NOMO-1 treated with dmso at 0.1 percent for 144 hours (cell line): ENCODE measurements at regions not wholly inside any gene's neighbourhood (a gene's known extent, or its start where the extent isn't known, plus 50 kb on each side); places are given as distances from the start of the nearest gene placed in this dataset.
A peak's percentile ranks its signal among the peaks of the same experiment; 100 is the strongest.

Experiments
- DNase-seq: peaks from one replicate; lab custom pipeline; 2025; ENCODE audit not compliant: unreplicated experiment; lab: John Stamatoyannopoulos, UW

- DNase-seq = no peak
These were observed 137.9 kb downstream of the BACH1 start for GRCh38 chr21:29436650-29437049.

- no peak for DNase-seq
These were observed 142.9 kb downstream of the BACH1 start for GRCh38 chr21:29441651-29442050.

- no peak for DNase-seq
These were observed 144.8 kb downstream of the BACH1 start for GRCh38 chr21:29443411-29444010.

GRCh38 chr21:29448766-29449165 lies 150.0 kb downstream of the BACH1 start:
- no peak for DNase-seq

DNA sequence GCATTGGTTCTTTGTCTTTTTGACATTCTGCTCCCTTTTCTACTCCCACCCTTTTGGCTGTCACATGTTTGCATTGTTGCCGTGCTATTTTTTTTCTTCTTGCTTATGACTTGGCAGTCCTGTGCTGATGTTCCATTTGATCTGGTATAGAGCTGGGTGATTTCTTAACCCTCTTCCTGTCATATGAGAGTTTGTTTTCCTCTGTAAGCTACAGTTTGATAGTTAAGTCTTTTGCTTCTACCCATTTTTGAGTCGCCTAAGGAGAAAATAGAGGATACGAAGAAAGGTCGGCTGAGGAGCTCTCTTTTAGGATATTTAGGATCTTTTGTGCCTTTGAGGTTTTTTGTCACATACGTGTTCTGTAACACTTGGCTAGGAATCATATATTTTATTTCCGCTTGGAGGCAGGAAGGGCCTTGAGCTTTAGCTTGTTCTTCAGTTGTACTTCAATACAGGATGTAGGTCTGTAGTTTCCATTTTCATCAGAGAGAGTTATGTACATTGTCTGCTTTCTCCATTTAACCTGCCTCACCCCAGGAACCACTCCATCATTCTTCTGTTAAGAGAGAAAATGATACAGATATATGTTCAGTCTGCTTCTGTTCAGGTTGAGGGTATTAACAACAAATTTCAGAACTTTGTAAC lies 150.7 kb downstream of the BACH1 start:
- DNase-seq = no peak

- no peak for DNase-seq
These were observed 151.3 kb downstream of the BACH1 start for GRCh38 chr21:29450058-29450457.

DNA sequence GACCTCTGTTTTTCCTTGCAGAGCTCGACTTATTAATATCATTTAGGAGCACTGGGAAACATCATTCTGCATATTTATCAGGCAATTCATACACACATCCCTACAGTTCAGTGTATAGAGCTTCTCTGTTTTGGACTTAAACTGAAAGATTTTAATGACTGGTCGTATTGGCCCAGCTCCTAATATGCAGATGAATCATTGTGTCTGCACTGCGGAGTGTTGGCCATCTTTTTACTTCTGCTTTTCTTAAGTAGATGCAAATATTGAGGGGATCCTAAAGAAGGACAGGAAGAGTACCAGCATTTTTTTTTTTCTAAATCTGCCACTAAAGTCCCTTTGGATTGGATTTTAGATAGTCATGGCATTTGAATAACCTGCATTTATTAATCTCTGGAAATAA lies 154.8 kb downstream of the BACH1 start:
- no peak for DNase-seq

- DNase-seq = no peak
These were observed 155.5 kb downstream of the BACH1 start for GRCh38 chr21:29454179-29454578.

- no peak for DNase-seq
These were observed 163.8 kb downstream of the BACH1 start for GRCh38 chr21:29462479-29462878.

DNA sequence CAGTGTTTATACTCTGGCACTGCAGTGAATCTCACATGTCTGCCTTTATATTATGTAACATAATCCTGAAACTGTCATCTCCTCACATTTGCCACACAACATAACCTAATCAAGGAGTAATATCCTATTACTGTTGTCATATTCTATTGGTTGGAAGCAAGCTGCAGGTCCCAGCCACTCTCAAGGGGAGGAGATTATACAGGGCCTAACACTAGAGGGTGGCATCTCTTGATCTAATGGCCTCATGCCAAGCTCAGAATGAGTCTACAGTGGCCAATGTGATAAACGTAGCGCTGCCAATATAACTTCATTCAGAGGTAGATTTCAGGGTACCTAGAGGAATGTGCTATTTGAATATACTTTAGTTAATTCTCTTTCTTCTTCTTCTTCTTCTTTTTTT lies 166.8 kb downstream of the BACH1 start:
- DNase-seq = no peak

- no peak for DNase-seq
These were observed 167.8 kb downstream of the BACH1 start for GRCh38 chr21:29466532-29466931.

- DNase-seq = no peak
These were observed 171.7 kb downstream of the BACH1 start for GRCh38 chr21:29470397-29470796.

GRCh38 chr21:29473808-29474207 lies 175.1 kb downstream of the BACH1 start:
- no peak for DNase-seq

DNA sequence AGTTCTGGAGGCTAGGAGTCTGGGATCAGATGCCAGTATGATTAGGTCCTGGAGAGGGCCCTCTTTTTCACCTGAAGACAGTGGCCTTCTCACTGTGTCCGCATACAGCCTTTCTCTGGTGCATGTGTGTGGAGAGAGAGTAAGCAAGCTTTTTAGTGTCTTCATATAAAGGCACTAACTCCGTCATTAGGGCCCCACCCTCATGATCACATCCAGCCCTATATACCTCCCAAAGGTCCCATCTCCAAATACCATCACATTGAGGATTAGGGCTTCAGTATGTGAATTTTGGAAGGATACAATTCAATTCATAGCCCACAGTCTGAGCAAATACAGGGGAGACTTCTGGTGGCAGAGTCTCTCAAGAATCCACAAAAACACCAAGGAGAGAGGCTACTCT lies 176.6 kb downstream of the BACH1 start:
- DNase-seq = no peak

DNA sequence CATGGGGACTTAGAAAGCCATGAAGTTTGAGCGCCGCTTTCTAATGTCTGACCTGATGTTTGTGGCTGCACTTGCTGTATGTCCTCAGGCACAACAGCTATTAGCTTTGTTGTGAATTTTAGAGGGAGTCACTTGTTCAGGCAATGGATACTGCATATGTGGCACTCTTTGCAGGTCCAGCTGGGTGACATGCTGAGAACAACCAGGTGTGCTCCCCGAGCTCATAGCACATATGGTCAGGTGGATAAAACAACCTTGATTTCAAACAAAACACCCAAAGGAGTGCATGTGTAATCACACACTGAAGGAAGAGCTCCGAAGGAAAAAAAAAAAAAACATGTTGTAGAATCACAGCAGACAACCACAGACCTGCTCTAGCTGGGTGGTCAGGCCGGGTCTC lies 178.6 kb downstream of the BACH1 start:
- no peak for DNase-seq

- DNase-seq = peak; percentile 69
These were observed 179.2 kb downstream of the BACH1 start for GRCh38 chr21:29477941-29478340.

DNA sequence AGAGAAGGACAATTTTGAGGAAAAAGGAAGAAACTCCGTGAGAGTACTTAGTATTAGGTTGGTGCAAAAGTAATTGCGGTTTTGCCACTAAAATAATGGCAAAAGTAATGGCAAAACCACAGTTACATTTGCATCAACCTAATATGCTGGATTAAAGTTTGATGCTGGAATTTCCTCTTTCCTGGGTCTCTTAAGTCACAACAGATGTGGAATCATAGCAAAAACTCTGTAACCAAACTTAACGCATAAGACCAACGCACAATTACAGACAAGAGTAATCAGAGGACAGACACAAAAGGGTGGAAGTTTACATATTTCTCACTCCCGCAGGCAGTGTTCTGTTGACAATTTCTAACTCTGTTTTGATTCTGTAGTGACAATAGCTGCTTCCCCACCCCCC lies 182.4 kb downstream of the BACH1 start:
- DNase-seq = no peak

GRCh38 chr21:29481641-29482040 lies 182.9 kb downstream of the BACH1 start:
- DNase-seq = no peak

GRCh38 chr21:29486306-29486807 lies 187.6 kb downstream of the BACH1 start:
- no peak for DNase-seq
